Neural progenitor cell (in vitro differentiated cells): ENCODE measurements at regions not wholly inside any gene's neighbourhood (a gene's known extent, or its start where the extent isn't known, plus 50 kb on each side); places are given as distances from the start of the nearest gene placed in this dataset.

ENCODE experiments used
- DNase-seq: peaks from one replicate; pipeline ENCODE4 v3.0.0-alpha.2; 2016; ENCODE audit warnings: low spot score
- H2AFZ ChIP-seq: fragments of 200-600 bp; sonication (generic); replicated peaks from 2 replicates; pipeline ENCODE4 v1.6.1; 2016; ENCODE audit warnings: antibody characterized with exemption
- H3F3A ChIP-seq: fragments of 200-600 bp; sonication (generic); 2 replicates; pipeline ENCODE4 v1.6.1; 2016; ENCODE audit warnings: antibody characterized with exemption, low read depth
- H3K27ac ChIP-seq: fragments of 200-600 bp; sonication (generic); 2 replicates; pipeline ENCODE4 v1.5.1; 2016; ENCODE audit warnings: mild to moderate bottlenecking
- H3K27me3 ChIP-seq: fragments of 200-600 bp; sonication (generic); 2 replicates; pipeline ENCODE4 v1.6.1; 2016; ENCODE audit warnings: mild to moderate bottlenecking, moderate library complexity
- H3K36me3 ChIP-seq: fragments of 200-600 bp; sonication (generic); 2 replicates; pipeline ENCODE4 v1.5.1; 2016
- H3K4me1 ChIP-seq: fragments of 200-600 bp; sonication (generic); 2 replicates; pipeline ENCODE4 v1.6.1; 2016; ENCODE audit warnings: mixed run types
- H3K4me2 ChIP-seq: fragments of 200-600 bp; sonication (generic); 2 replicates; pipeline ENCODE4 v1.6.1; 2016
- H3K4me3 ChIP-seq: fragments of 200-600 bp; sonication (generic); 2 replicates; pipeline ENCODE4 v1.5.1; 2016
- H3K79me2 ChIP-seq: fragments of 200-600 bp; sonication (generic); 2 replicates; pipeline ENCODE4 v1.6.1; 2016; ENCODE audit warnings: low read depth
- H3K9ac ChIP-seq: fragments of 200-600 bp; sonication (generic); 2 replicates; pipeline ENCODE4 v1.6.1; 2016
- H3K9me3 ChIP-seq: fragments of 200-600 bp; sonication (generic); 2 replicates; pipeline ENCODE4 v1.5.1; 2016; ENCODE audit warnings: low read depth
- H4K20me1 ChIP-seq: fragments of 200-600 bp; sonication (generic); 2 replicates; pipeline ENCODE4 v1.6.1; 2016; ENCODE audit warnings: low read depth
- H3K27ac Mint-ChIP-seq: 3 replicates; pipeline ENCODE4 v1.8.0; 2021; ENCODE audit warnings: mixed read lengths
- H3K27me3 Mint-ChIP-seq: 2 replicates; pipeline ENCODE4 v1.8.0; 2022; ENCODE audit warnings: low read depth, mild to moderate bottlenecking, inconsistent platforms, moderate library complexity, mixed read lengths; ENCODE audit not compliant: insufficient read depth
- H3K36me3 Mint-ChIP-seq: 3 replicates; pipeline ENCODE4 v1.8.0; 2021; ENCODE audit warnings: mixed read lengths
- H3K4me1 Mint-ChIP-seq: 3 replicates; pipeline ENCODE4 v1.8.0; 2021; ENCODE audit warnings: mixed read lengths
- H3K4me3 Mint-ChIP-seq: 3 replicates; pipeline ENCODE4 v1.8.0; 2021; ENCODE audit warnings: mild to moderate bottlenecking, moderate library complexity, mixed read lengths
- H3K9me3 Mint-ChIP-seq: 3 replicates; pipeline ENCODE4 v1.8.0; 2020; ENCODE audit warnings: mixed read lengths
- CTCF ChIP-seq: fragments of 200-600 bp; sonication (generic); IDR thresholded peaks from 2 replicates; pipeline ENCODE4 v1.5.1; 2017; ENCODE audit warnings: antibody characterized with exemption, mild to moderate bottlenecking
- EZH2 ChIP-seq: fragments of 200-600 bp; sonication (generic); IDR thresholded peaks from 2 replicates; pipeline ENCODE4 v1.6.1; 2017; ENCODE audit warnings: antibody characterized with exemption, mild to moderate bottlenecking, moderate library complexity
- EZH2phosphoT487 ChIP-seq: fragments of 200-600 bp; sonication (generic); IDR thresholded peaks from 2 replicates; pipeline ENCODE4 v1.6.1; 2017; ENCODE audit warnings: antibody characterized with exemption

GRCh38 chr5:19229179-19229835 lies 758.7 kb downstream of the CDH18 start:
- no peaks in the 10 kb centered on the region for H4K20me1 ChIP-seq
- no peaks in the 10 kb centered on the region for H3F3A ChIP-seq
- H3K4me3 ChIP-seq: no peak overlapping the region
- no peak overlapping the region for H3K27ac ChIP-seq
- no peaks in the 10 kb centered on the region for H3K4me1 ChIP-seq
- Mint-ChIP-seq H3K9me3 (no peaks in the 10 kb centered on the region), H3K27ac (no peak overlapping the region), H3K4me3 (no peak overlapping the region), H3K4me1 (no peaks in the 10 kb centered on the region), H3K36me3 (no peaks in the 10 kb centered on the region), H3K27me3 (peaks cover 2% of the 10 kb centered on the region)
- H3K79me2 ChIP-seq: no peaks in the 10 kb centered on the region
- TF ChIP-seq EZH2 (no peak), CTCF (no peak), EZH2phosphoT487 (no peak)
- no peak for DNase-seq
- H3K4me2 ChIP-seq: no peak overlapping the region
- no peaks in the 10 kb centered on the region for H3K36me3 ChIP-seq
- H3K27me3 ChIP-seq: no peaks in the 10 kb centered on the region
- H2AFZ ChIP-seq: no peak overlapping the region
- no peak overlapping the region for H3K9ac ChIP-seq
- H3K9me3 ChIP-seq: no peaks in the 10 kb centered on the region

GRCh38 chr5:19233573-19233972 lies 754.4 kb downstream of the CDH18 start:
- peaks cover 4% of the 10 kb centered on the region for H3K4me1 Mint-ChIP-seq
- H3K9me3 Mint-ChIP-seq: no peaks in the 10 kb centered on the region
- H3K36me3 ChIP-seq: no peaks in the 10 kb centered on the region
- no peak overlapping the region for H3K27ac Mint-ChIP-seq
- H3K36me3 Mint-ChIP-seq: no peaks in the 10 kb centered on the region
- H3K4me3 Mint-ChIP-seq: no peak overlapping the region
- H4K20me1 ChIP-seq: no peaks in the 10 kb centered on the region
- H3K79me2 ChIP-seq: no peaks in the 10 kb centered on the region
- H3K27me3 Mint-ChIP-seq: no peaks in the 10 kb centered on the region
- H3K27ac ChIP-seq: no peak overlapping the region
- no peaks in the 10 kb centered on the region for H3F3A ChIP-seq
- H3K9ac ChIP-seq: no peak overlapping the region
- DNase-seq: no peak
- H3K27me3 ChIP-seq: no peaks in the 10 kb centered on the region
- no peak overlapping the region for H3K4me3 ChIP-seq
- H3K4me1 ChIP-seq: no peaks in the 10 kb centered on the region
- H3K4me2 ChIP-seq: no peak overlapping the region
- H2AFZ ChIP-seq: no peak overlapping the region
- H3K9me3 ChIP-seq: no peaks in the 10 kb centered on the region
- no peak for TF ChIP-seq CTCF

GRCh38 chr5:19235101-19235584 lies 752.9 kb downstream of the CDH18 start:
- Mint-ChIP-seq H3K36me3 (no peaks in the 10 kb centered on the region), H3K27me3 (no peaks in the 10 kb centered on the region), H3K27ac (no peak overlapping the region), H3K9me3 (no peaks in the 10 kb centered on the region), H3K4me1 (peaks cover 12% of the 10 kb centered on the region), H3K4me3 (no peak overlapping the region)
- no peak overlapping the region for H3K9ac ChIP-seq
- no peaks in the 10 kb centered on the region for H4K20me1 ChIP-seq
- no peak for TF ChIP-seq EZH2
- TF ChIP-seq EZH2phosphoT487: no peak
- no peak for TF ChIP-seq CTCF
- H3K4me2 ChIP-seq: no peak overlapping the region
- no peaks in the 10 kb centered on the region for H3F3A ChIP-seq
- no peaks in the 10 kb centered on the region for H3K79me2 ChIP-seq
- no peak overlapping the region for H3K27ac ChIP-seq
- no peaks in the 10 kb centered on the region for H3K4me1 ChIP-seq
- DNase-seq: no peak
- no peaks in the 10 kb centered on the region for H3K36me3 ChIP-seq
- no peaks in the 10 kb centered on the region for H3K27me3 ChIP-seq
- H2AFZ ChIP-seq: no peak overlapping the region
- no peak overlapping the region for H3K4me3 ChIP-seq
- H3K9me3 ChIP-seq: no peaks in the 10 kb centered on the region
